Chondrocyte (in vitro differentiated cells): ENCODE measurements at regions not wholly inside any gene's neighbourhood (a gene's known extent, or its start where the extent isn't known, plus 50 kb on each side); places are given as distances from the start of the nearest gene placed in this dataset.

Experiments used
- DNase-seq: peaks from one replicate; pipeline ENCODE4 v3.0.0; 2021; ENCODE audit warnings: mixed read lengths, low spot score
- H3K27ac Mint-ChIP-seq: one replicate; pipeline ENCODE4 v1.8.0; 2021; ENCODE audit warnings: mild to moderate bottlenecking, moderate library complexity, mixed read lengths; ENCODE audit not compliant: unreplicated experiment
- H3K27me3 Mint-ChIP-seq: 2 replicates; pipeline ENCODE4 v1.8.0; 2021; ENCODE audit warnings: low read depth, mixed read lengths
- H3K36me3 Mint-ChIP-seq: 2 replicates; pipeline ENCODE4 v1.8.0; 2021; ENCODE audit warnings: low read depth, mixed read lengths
- H3K4me1 Mint-ChIP-seq: 2 replicates; pipeline ENCODE4 v1.8.0; 2021; ENCODE audit warnings: low read depth, mild to moderate bottlenecking, mixed read lengths
- H3K4me3 Mint-ChIP-seq: one replicate; pipeline ENCODE4 v1.8.0; 2021; ENCODE audit warnings: mild to moderate bottlenecking, moderate library complexity, mixed read lengths; ENCODE audit not compliant: unreplicated experiment
- H3K9me3 Mint-ChIP-seq: 2 replicates; pipeline ENCODE4 v1.8.0; 2021; ENCODE audit warnings: low read depth, mixed read lengths
- CTCF ChIP-seq: fragments of 200-600 bp; sonication (generic); IDR thresholded peaks from 2 replicates; pipeline ENCODE4 v1.5.0; 2021; ENCODE audit warnings: antibody characterized with exemption, mild to moderate bottlenecking, moderate library complexity

GRCh38 chr4:127103681-127104115 lies 529.1 kb upstream of the INTU start:
- Mint-ChIP-seq H3K4me3 (no peak overlapping the region), H3K27ac (no peak overlapping the region), H3K36me3 (peaks cover 10% of the 10 kb centered on the region), H3K4me1 (no peaks in the 10 kb centered on the region), H3K9me3 (peaks cover 21% of the 10 kb centered on the region), H3K27me3 (no peaks in the 10 kb centered on the region)
- no peak for TF ChIP-seq CTCF
- DNase-seq, result no peak

- DNase-seq, result no peak
- Mint-ChIP-seq H3K27ac (no peak overlapping the region), H3K4me3 (no peak overlapping the region), H3K27me3 (no peaks in the 10 kb centered on the region), H3K9me3 (peaks cover 21% of the 10 kb centered on the region), H3K4me1 (no peaks in the 10 kb centered on the region), H3K36me3 (peaks cover 5% of the 10 kb centered on the region)
- TF ChIP-seq CTCF, result no peak
Observed at GRCh38 chr4:127113844-127114362, 518.9 kb upstream of the INTU start.

- H3K9me3 Mint-ChIP-seq, result peaks cover 6% of the 10 kb centered on the region
- no peak for DNase-seq
- peaks cover 8% of the 10 kb centered on the region for H3K4me1 Mint-ChIP-seq
- H3K27ac Mint-ChIP-seq, result no peak overlapping the region
- TF ChIP-seq CTCF, result no peak
- H3K27me3 Mint-ChIP-seq, result no peaks in the 10 kb centered on the region
- H3K36me3 Mint-ChIP-seq, result peaks cover 1% of the 10 kb centered on the region
- no peak overlapping the region for H3K4me3 Mint-ChIP-seq
Observed at GRCh38 chr4:127118681-127119080, 514.1 kb upstream of the INTU start.

- H3K27me3 Mint-ChIP-seq, result no peaks in the 10 kb centered on the region
- H3K4me3 Mint-ChIP-seq, result no peak overlapping the region
- H3K36me3 Mint-ChIP-seq, result peaks cover 1% of the 10 kb centered on the region
- peaks cover 8% of the 10 kb centered on the region for H3K4me1 Mint-ChIP-seq
- H3K9me3 Mint-ChIP-seq, result peaks cover 6% of the 10 kb centered on the region
- DNase-seq, result no peak
- H3K27ac Mint-ChIP-seq, result no peak overlapping the region
- no peak for TF ChIP-seq CTCF
Observed at GRCh38 chr4:127120441-127121090, 512.2 kb upstream of the INTU start.

- peak; percentile 79 for TF ChIP-seq CTCF
- Mint-ChIP-seq H3K27me3 (no peaks in the 10 kb centered on the region), H3K4me3 (no peak overlapping the region), H3K36me3 (peaks cover 1% of the 10 kb centered on the region), H3K4me1 (peaks cover 8% of the 10 kb centered on the region), H3K27ac (no peak overlapping the region), H3K9me3 (peaks cover 6% of the 10 kb centered on the region)
- DNase-seq, result no peak
Observed at GRCh38 chr4:127124919-127125318, 507.8 kb upstream of the INTU start.
